Erythroblast (primary cell): ENCODE measurements at regions not wholly inside any gene's neighbourhood (a gene's known extent, or its start where the extent isn't known, plus 50 kb on each side); places are given as distances from the start of the nearest gene placed in this dataset.

ENCODE experiments used
- GATA1 ChIP-seq: IDR thresholded peaks from 2 replicates; pipeline ENCODE4 v1.6.1; 2011; ENCODE audit warnings: low read depth, mild to moderate bottlenecking, control low read depth, low read length, moderate library complexity
- POLR2A ChIP-seq: IDR thresholded peaks from 2 replicates; pipeline ENCODE4 v1.6.1; 2011; ENCODE audit warnings: mild to moderate bottlenecking, low read length

DNA sequence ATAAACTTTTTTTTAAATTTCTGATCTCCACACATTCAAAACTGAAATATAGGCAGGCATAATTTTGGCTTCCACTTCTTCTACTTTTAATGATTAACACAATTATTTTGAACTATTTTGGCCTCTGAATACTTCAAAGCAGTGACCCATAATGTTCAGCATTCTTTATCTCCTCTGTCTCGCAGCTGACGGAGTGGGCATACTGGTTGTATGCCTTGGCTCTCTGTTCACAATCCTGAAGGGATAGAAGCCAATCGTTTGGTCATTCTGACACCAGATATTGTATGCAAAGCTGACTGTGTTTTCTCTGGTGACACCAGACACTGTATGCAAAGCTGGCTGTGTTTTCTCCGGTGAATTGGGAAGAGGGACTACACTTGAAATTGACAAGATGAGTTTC lies 833.0 kb downstream of the EFNB2 start:
- TF ChIP-seq POLR2A: no peak
- no peak for TF ChIP-seq GATA1
